ENCODE measurements at regions not wholly inside any gene's neighbourhood (a gene's known extent, or its start where the extent isn't known, plus 50 kb on each side); places are given as distances from the start of the nearest gene placed in this dataset.

DNA sequence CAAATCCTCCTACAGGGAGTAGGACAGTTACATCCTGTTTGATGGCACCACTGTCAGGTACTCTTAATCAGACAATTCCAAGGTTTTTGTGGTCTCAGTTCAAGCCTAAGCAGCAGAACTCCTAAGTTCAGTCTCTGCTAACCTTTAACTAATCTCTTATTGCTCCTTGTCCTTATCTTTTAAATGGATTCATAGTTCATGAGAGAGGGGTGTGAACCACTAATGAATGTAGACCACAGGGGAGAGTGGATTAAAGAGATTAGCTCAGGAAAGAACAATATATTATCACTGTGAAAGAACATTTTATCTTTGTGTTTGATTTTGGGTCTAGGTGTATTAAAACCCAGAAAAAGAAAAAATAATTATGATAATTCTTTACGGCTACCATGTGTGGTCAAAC lies 168.9 kb downstream of the DCK start:
- TF ChIP-seq EZH2 (IDR thresholded peaks at IDR 0.05; ENCODE audit: borderline replicate concordance, low read length) = no peak
- TF ChIP-seq, protein P1, sequence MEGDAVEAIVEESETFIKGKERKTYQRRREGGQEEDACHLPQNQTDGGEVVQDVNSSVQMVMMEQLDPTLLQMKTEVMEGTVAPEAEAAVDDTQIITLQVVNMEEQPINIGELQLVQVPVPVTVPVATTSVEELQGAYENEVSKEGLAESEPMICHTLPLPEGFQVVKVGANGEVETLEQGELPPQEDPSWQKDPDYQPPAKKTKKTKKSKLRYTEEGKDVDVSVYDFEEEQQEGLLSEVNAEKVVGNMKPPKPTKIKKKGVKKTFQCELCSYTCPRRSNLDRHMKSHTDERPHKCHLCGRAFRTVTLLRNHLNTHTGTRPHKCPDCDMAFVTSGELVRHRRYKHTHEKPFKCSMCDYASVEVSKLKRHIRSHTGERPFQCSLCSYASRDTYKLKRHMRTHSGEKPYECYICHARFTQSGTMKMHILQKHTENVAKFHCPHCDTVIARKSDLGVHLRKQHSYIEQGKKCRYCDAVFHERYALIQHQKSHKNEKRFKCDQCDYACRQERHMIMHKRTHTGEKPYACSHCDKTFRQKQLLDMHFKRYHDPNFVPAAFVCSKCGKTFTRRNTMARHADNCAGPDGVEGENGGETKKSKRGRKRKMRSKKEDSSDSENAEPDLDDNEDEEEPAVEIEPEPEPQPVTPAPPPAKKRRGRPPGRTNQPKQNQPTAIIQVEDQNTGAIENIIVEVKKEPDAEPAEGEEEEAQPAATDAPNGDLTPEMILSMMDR (IDR thresholded peaks at IDR 0.05; ENCODE audit: low read length) = no peak

Measured in OCI-LY1 (cell line).